Esophagus squamous epithelium (tissue), 5 donors: ENCODE measurements at regions not wholly inside any gene's neighbourhood (a gene's known extent, or its start where the extent isn't known, plus 50 kb on each side); places are given as distances from the start of the nearest gene placed in this dataset.

Experiments used
- DNase-seq: peaks from one replicate; lab custom pipeline; 2025; lab: John Stamatoyannopoulos, UW
- H3K27ac ChIP-seq, 4 donors: fragments of 200-600 bp; sonication (generic); one replicate each; pipeline ENCODE4 v1.5.1; 2016 to 2019; ENCODE audit warnings: mild to moderate bottlenecking in 1 of 4
- H3K27me3 ChIP-seq, 4 donors: fragments of 200-600 bp; sonication (generic); 1 replicate in 3 of 4; 2 replicates in 1 of 4; pipeline versions ENCODE4 v1.5.1 to v1.6.0; 2017 to 2021; ENCODE audit warnings: antibody characterized with exemption in 1 of 4
- H3K36me3 ChIP-seq, 3 donors: fragments of 200-600 bp; sonication (generic); one replicate each; pipeline ENCODE4 v1.5.1; 2016 to 2019
- H3K4me1 ChIP-seq, 3 donors: fragments of 200-600 bp; sonication (generic); one replicate each; pipeline ENCODE4 v1.5.1; 2017 to 2019
- H3K4me3 ChIP-seq, 4 donors: fragments of 200-600 bp; sonication (generic); 1 replicate in 3 of 4; 2 replicates in 1 of 4; pipeline ENCODE4 v1.5.1; 2016 to 2019; ENCODE audit warnings: mild to moderate bottlenecking in 2 of 4, moderate library complexity in 1 of 4
- H3K9me3 ChIP-seq, 3 donors: fragments of 200-600 bp; sonication (generic); one replicate each; pipeline ENCODE4 v1.5.1; 2016 to 2019
- CTCF ChIP-seq, 6 experiments: fragments of 450-650 bp in 4 of 6; fragments of 200-600 bp in 2 of 6; sonication (generic) in 2 of 6; IDR thresholded peaks; one replicate each; pipeline ENCODE4 v1.5.1; 2016 to 2019; ENCODE audit warnings: antibody characterized with exemption in 6 of 6, mild to moderate bottlenecking in 4 of 6, moderate library complexity in 4 of 6
- POLR2A ChIP-seq, 4 donors: fragments of 450-650 bp; IDR thresholded peaks; one replicate each; pipeline ENCODE4 v1.6.1; 2017; ENCODE audit warnings: antibody characterized with exemption in 4 of 4, mild to moderate bottlenecking in 4 of 4, moderate library complexity in 3 of 4
- WGBS, 2 donors: methylation state at CpG; one replicate each; pipeline ENCODE4 v1.1.5; 2018; 5-methylcytosine and 5-hydroxymethylcytosine counted together
- intact Hi-C: fragments of 100-400 bp; cut with DNase I; formaldehyde crosslinking; loops from one replicate; pipeline ENCODE4 v1.15.0; 2022
- donor health status: DM: yes; HTN: yes; CAD: no.

- H3K4me3 ChIP-seq = no peak overlapping the region
- intact Hi-C loops = no loop called here
- no peaks in the 10 kb centered on the region for H3K27me3 ChIP-seq
- H3K27ac ChIP-seq = no peak overlapping the region
- TF ChIP-seq POLR2A (IDR thresholded peaks at IDR 0.05) (no peak), CTCF (IDR thresholded peaks at IDR 0.05) (no peak)
- H3K4me1 ChIP-seq = peaks cover 0 to 13% (median 0%) of the 10 kb centered on the region in 3 donors
- 73 to 76% methylated on average over 2 of the region's 2 CpGs for WGBS, 2 donors
- no peaks in the 10 kb centered on the region for H3K9me3 ChIP-seq
- no peaks in the 10 kb centered on the region for H3K36me3 ChIP-seq
- no peak for DNase-seq
Observed at GRCh38 chr21:29228306-29228705, 70.4 kb upstream of the BACH1 start.

- intact Hi-C loops = no loop called here
- H3K36me3 ChIP-seq = no peaks in the 10 kb centered on the region
- H3K9me3 ChIP-seq = no peaks in the 10 kb centered on the region
- H3K27me3 ChIP-seq = no peaks in the 10 kb centered on the region
- peaks cover 0 to 13% (median 0%) of the 10 kb centered on the region in 3 donors for H3K4me1 ChIP-seq
- H3K27ac ChIP-seq = peak overlapping the region in 2 of 4 donors; percentile 51 to 63
- TF ChIP-seq CTCF (IDR thresholded peaks at IDR 0.05) (no peak), POLR2A (IDR thresholded peaks at IDR 0.05) (no peak)
- no peak for DNase-seq
- no peak overlapping the region for H3K4me3 ChIP-seq
- 63 to 74% methylated on average over 3 of the region's 3 CpGs for WGBS, 2 donors
Observed at GRCh38 chr21:29230551-29231261, 68.0 kb upstream of the BACH1 start.

GRCh38 chr21:29231756-29232529 is 66.8 kb upstream of the BACH1 start:
- intact Hi-C loops = no loop called here
- no peaks in the 10 kb centered on the region for H3K27me3 ChIP-seq
- DNase-seq = no peak
- peaks cover 4 to 20% (median 4%) of the 10 kb centered on the region in 3 donors for H3K4me1 ChIP-seq
- TF ChIP-seq POLR2A (IDR thresholded peaks at IDR 0.05) (no peak), CTCF (IDR thresholded peaks at IDR 0.05) (no peak)
- no peaks in the 10 kb centered on the region for H3K9me3 ChIP-seq
- H3K27ac ChIP-seq = no peak overlapping the region
- WGBS, 2 donors = 92 to 96% methylated on average over 4 of the region's 6 CpGs
- H3K4me3 ChIP-seq = no peak overlapping the region
- no peaks in the 10 kb centered on the region for H3K36me3 ChIP-seq

DNA sequence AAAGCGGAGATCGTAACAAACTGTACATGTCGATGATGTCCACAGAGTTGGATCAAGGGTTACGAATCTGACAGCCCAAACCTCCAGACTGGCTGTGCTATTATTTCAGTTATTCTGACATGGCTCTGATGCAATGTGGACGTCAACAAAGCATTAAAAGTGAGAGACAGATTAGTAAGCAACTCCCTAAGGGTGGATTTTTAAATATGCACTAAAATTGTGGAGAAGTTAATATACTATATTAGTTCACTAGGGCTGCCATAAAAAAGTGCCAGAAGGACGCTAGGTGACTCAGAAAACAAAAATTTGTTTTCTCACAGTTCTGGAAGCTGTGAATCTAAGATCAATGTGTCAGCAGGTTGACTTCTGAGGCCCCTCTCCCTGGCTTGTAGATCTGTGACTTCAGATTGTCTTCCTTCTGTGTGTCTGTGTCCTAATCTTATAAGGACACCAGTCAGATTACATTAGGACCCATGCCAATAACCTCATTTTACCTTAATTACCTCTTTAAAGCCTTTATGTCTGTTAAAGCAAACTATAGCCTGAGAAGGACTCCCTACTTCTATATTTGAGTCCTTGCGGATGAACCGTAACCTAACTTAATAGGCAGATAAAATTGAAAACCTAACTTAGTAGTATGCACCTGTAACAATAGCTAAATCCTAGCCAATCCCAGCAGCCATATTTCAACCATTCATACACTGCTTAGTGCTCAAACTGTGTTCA is 66.0 kb upstream of the BACH1 start:
- H3K4me3 ChIP-seq = no peak overlapping the region
- no peak for TF ChIP-seq CTCF (IDR thresholded peaks at IDR 0.05)
- TF ChIP-seq POLR2A (IDR thresholded peaks at IDR 0.05) = no peak
- WGBS, 2 donors = 70 to 76% methylated on average over 8 of the region's 8 CpGs
- intact Hi-C loops = no loop called here
- H3K9me3 ChIP-seq = no peaks in the 10 kb centered on the region
- H3K4me1 ChIP-seq = peaks cover 10 to 27% (median 11%) of the 10 kb centered on the region in 3 donors
- H3K27me3 ChIP-seq = no peaks in the 10 kb centered on the region
- H3K36me3 ChIP-seq = no peaks in the 10 kb centered on the region
- DNase-seq = no peak
- H3K27ac ChIP-seq = peak overlapping the region in 2 of 4 donors; percentile 38 to 62

DNA sequence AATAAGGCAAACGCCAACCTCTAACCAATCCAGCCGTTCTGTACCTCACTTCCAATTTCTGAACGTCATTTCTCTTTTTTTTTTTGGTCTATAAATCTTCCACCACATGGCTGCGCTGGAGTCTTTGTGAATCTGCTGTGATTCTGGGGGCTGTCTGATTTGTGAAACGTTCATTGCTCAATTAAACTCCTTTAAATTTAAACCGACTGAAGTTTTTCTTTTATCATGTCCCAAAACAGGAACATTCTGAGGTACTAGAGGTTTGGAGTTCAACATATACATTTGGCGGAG is 65.5 kb upstream of the BACH1 start:
- no peaks in the 10 kb centered on the region for H3K27me3 ChIP-seq
- no peaks in the 10 kb centered on the region for H3K36me3 ChIP-seq
- H3K4me1 ChIP-seq = peaks cover 13 to 33% (median 15%) of the 10 kb centered on the region in 3 donors
- peak overlapping the region in 3 of 4 donors; percentile 8 to 62 (median 38) for H3K27ac ChIP-seq
- WGBS, 2 donors = 56 to 60% methylated on average over 7 of the region's 7 CpGs
- H3K4me3 ChIP-seq = no peak overlapping the region
- TF ChIP-seq CTCF (IDR thresholded peaks at IDR 0.05) (no peak), POLR2A (IDR thresholded peaks at IDR 0.05) (no peak)
- intact Hi-C loops = no loop called here
- DNase-seq = no peak
- H3K9me3 ChIP-seq = no peaks in the 10 kb centered on the region
